ENCODE measurements at regions not wholly inside any gene's neighbourhood (a gene's known extent, or its start where the extent isn't known, plus 50 kb on each side); places are given as distances from the start of the nearest gene placed in this dataset.

DNA sequence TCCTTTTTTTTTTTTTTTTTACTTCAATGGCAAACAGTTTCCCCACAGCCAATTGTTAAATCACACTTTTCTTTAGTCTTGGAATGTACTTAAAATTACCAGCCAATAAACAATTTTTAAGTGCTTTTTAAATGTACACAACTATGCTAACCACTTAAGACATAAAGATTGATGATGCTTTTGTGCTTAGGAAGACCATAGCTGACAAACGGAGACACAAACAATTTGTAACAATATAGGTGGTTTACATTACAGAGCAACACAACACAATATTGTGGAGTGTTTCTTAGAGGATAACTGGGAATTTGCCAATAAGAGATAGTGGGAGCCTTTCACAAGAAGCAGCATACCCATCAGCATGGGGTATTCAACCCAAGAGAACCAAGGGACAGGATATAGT lies 798.5 kb upstream of the IGFBP3 start:
- no peak for DNase-seq (ENCODE audit: low spot score)

DNA sequence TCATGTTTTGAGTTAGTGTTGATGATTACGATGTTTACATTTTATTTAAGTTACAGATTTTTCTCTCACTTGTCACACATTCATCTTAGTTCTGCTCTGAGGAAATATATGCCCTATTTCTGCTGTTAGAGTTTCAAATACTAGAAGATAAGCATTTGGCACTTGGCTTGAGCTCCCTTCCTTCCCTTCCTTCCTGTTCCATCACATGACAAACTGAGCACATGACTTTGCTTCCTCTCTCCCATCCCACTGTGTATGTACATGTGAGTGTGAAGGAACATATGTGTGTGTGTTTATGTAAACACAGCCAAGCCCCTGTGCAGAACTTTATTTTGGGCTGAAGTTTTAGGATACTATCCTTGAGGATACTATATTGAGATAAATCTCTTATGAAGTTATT lies 795.9 kb upstream of the IGFBP3 start:
- DNase-seq (ENCODE audit: low spot score): no peak

DNA sequence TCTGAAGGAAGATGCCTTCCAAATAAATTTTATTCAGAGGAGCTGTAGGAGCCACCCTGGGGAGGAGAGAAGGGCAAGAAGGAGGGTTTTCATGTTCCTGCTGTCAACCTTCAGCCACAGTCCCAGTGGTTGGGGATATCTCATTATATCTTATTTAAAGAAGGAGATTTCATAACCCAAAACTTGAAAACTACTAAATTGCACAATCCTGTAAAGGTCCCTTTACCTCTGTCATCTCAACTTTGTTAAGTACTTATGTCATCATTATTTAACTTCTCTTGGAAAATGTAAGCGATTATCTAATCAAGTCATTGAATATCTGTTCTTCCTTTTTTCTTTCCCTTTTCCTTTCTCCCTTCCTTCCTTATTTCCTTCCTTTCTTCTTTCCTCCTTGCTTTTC lies 794.5 kb upstream of the IGFBP3 start:
- no peak for DNase-seq (ENCODE audit: low spot score)

DNA sequence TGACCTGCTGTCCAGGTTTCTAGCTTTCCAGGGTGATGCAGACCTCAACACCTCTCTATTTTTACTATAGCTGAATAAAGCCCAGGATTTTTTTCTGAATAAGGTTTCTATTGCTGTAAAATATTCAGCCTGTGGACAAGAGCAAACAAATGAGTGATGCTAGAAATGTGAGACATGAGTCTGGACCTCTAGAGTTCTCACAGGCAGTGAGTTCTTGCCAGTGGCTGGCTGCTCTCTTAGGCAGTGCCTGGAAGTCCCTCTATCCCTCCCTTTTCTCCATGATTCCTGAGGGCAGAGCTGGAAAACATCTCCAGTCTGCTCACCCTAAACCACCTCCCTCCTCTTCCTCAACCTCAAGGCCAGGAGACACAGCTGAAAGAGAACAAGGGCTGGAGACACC lies 793.8 kb upstream of the IGFBP3 start:
- no peak for DNase-seq (ENCODE audit: low spot score)

DNA sequence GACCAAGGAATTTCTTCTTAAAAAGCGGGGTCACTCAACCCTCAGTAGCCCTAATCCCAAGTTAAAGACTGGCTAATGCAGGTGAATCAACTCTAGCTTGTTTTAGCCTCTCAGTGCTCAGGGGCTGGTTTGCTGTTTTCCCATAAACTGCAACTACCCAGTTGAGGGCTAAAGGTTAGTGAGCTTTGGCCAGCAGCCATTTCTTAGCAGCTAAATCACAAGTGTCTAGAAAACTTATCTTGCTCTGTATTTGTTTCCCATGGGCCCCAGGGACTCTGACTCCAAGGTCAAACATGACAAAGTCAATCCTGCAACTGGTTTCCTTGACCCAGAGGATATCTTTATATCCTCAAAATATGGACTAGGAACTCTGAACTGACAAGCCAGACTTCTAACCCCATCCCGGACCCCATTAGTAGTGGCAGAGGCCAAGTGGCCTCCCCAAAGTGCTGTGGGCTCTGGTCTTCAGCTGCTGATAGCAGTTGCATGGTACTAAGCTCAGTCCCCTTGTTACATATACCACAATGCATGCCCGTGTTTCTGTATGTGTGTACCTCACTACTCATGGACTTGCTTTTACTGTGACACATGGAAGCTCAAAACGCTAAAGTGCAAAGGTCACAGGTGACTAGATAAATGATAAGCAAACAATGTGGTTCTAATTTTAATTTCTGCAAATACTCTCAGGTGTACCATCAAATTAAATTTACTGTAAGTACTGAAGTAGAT lies 793.0 kb upstream of the IGFBP3 start:
- DNase-seq (ENCODE audit: low spot score): peak; percentile 35

DNA sequence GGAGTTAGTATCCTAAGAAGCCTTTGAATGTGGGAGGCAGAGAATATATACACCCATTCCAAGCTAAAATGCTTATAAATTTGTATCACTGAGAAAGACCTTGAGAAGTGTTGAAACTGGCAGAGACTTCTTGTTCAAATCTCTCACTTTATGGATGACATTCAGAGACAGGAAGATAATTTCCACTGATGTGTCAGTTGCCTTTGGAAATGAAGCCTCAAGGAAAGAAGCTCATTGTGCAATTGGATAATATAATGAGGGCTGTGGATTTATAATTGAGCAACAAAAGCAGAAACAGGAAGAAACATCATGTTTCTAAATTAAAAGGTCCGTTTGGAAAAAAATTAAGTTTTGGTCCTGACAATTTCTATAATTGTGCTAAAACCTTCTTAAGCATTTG lies 789.9 kb upstream of the IGFBP3 start:
- DNase-seq (ENCODE audit: low spot score): no peak

DNA sequence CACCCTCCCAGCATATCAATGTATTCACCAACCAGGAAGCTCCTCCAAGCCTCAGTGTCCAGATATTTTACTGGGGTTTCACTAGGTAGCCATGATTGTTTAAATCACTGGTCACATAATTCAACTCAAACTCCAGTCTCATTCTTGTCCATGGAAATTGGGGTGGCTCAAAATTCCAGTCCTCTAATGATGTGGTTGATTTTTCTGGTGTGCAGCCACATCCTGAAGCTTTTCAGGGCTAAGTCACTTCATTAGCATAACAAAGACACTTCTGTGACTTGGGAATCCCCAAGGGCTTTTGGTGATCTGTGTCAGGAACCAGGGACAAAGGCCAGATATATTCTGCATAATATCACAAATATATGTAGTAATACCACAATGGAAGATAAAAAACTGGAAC lies 786.9 kb upstream of the IGFBP3 start:
- no peak for DNase-seq (ENCODE audit: low spot score)

DNA sequence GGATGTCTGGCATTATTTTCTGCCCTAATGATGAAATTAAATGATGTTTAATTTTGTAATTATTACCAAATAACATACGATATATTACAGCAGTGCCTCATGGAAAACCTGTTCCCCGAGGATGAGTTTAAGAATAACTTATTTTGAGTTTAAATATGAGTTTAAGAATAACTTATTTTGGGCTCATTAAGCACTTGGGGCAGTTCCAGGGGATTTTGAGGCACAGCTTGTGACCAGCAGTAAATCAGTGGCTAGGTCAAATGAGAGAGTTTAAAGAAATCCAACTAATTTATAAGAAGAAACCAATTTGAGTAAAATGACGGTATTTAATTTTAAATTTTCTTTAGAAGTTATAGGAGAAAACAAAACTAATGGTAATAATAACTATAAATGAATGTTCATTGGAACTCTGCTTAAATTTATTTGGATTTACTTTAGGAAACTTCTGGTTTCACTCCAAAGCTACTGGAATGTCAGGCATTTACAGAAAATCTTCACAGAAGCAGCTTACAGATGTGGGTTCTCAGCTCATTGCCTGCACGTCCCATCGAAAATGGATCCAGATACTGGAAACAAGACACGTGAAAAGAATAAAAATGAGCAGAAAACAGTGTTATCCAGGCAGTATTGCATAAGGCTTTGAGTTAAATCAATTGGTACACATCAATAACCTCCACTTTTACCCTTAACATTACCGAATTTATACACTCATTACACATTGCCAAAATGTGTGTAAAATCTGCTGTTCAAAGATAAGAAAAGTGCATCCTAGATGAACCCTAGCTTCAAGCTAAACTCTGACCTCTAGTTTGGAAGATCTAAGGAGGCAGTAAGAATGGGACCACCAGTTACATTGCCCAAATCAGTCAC lies 784.5 kb upstream of the IGFBP3 start:
- no peak for DNase-seq (ENCODE audit: low spot score)

DNA sequence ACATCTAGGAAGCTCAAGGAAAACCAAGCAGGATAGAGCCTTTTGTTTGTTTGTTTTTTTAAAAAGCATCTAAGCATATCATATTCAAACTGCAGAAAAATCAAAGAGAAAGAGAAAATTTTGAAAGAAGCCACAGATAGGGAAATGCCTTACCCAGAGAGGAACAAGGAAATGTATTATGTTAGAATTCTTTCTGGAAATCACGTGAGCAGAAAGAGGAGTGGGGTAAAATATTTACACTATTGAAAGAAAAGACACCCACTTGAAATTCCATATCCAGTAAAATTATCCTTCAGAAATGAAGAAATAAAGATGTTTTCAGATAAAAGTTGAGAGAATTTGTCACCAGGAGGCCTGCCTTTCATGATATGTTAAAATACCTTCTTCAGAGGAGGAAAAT lies 775.7 kb upstream of the IGFBP3 start:
- no peak for DNase-seq (ENCODE audit: low spot score)

DNA sequence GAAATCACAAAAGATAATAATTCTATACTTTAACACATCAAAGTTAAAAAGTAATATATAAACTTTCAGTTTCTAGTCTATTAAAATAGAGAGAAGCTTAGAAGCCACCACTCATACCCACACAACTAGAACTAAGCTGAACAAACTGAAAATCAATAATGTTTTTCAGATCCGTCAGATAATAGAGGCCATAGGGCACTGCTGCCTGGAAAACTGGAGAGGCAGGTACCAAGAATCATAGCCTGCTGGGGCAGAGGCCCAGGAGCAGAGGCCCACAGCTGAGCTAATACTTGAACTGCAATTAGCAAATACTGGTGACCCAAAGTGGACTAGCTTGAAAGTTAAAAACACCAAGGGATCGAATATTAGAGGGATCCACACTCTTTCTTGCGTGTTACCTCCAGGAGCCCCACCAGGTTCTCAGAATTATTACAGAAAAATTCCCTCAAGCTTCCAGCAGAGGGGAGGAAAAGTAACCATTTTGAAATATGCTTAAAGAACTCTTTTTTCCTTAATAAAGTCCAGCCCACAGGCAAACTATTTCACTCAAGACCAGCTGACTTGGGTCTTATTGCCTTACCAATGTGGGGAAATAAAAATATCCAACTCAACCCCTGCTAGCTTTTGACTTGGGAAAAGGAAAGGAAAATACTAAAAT lies 774.1 kb upstream of the IGFBP3 start:
- DNase-seq (ENCODE audit: low spot score): no peak

DNA sequence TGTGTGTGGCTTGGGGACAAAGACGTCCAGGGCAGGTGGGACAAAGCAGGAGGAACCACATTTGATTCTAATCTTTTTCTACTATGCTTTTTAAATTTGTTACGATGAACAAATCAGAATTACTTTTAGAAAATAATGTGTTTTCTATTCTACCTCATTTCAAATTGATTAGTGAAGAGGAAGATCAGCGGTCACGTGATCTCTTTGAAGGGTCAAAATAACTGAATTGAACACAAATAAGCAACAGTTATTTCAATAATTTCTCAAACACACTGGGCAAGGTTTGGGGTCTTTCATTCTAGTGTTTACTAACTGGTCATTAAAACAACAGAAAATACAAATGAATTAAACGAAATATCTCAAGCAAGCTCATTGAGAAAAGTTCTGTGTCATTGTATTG lies 773.0 kb upstream of the IGFBP3 start:
- DNase-seq (ENCODE audit: low spot score): no peak

DNA sequence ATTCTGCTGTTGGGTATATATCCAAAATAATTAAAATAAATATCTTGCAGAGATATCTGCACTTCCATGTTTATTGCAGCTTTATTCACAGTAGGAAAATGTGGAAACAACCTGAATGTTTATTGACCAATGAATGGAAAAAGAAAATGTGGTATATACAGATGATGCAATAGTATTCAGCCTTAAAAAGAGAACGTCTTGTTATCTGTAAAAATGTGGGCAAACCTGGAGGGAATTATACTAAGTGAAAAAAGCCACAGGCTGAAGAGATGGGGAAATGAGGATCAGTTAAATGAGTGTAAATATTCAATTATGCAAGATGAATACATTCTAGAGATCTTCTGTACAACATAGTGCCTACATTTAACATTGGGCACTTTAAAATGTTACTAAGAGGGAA lies 766.1 kb upstream of the IGFBP3 start:
- DNase-seq (ENCODE audit: low spot score): no peak

DNA sequence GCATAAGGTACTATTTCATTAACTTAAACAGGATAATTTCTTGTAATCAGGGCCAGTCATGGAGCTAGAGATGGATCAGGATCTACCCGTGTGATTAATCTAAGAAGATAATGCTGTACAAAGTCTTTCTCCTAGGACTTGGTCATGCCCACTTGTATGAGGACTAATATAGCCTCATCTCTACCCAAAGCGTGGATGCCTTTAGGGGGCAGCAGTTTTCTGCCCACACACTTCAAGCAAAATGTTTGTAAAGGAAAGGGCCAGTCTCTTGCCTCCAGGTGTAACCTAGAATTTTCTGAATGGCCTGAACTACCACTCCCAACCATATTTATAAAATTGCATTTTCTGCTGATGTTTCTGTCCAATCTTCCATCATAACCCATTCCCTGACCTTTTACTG lies 764.0 kb upstream of the IGFBP3 start:
- no peak for DNase-seq (ENCODE audit: low spot score)

DNA sequence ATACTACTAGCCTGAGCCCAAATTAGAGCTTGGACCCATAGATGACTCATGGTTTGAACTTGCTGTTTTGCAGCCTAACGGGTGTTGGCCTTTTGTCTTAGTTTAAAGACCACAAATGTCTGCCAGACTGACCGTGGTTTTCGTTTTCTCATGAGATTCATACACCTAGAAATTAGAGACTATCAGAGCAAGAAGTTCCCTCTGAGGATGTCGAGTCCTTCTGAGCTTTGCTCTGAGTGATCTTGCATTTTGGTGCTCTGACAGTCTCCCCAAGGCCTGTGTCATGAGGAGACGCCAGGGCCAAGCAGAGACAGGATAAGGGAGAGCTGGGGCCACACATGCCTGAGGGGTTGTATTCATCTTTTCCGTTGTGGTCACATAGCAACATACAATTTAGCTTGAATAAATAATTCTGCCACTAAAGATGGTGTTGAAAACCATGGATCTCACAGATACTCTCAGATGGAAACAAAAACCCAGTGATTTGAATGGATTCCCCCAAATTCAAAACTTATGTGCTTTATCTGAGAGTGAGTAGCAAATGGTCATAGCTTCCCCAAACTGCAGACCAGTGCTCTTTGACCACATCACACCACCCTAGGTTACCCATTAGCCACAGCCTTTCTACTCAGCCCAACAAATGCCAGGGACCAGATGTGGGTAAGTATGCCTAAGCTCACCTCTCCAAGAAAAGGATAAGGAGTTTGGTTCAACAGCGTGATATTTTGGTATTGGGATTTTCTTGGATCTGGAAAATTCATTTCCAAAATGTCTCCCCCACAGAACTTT lies 762.0 kb upstream of the IGFBP3 start:
- no peak for DNase-seq (ENCODE audit: low spot score)

DNA sequence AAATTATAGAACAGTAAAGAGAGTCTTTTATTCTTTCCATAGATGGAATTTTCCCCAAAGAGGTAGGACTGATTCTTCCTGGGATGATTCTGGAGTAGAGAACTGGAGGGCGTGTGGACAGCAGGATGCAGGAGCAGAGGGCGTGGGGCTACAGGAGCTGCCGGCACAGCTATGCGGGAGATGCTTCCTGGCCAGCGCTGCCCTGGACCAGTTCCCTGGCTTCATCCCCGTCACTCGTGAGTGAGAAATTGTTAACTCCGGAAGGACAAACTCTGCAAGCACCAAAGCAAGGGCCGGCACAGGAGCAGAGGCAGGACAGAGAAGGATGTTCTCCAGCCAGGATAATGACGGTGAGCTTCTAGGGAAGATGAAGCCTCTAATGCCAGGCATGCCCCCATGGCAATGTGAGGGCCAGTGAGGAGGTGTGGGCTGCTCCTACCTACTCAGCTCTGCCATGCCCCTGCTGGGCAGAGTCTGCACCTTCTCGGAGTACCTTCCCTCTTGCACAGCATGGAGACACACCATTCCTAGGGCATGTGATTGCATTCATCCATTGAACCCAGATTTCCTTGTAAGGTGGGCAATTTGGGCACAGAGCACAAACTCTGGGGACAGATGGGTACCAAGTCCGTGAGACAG lies 760.9 kb upstream of the IGFBP3 start:
- DNase-seq (ENCODE audit: low spot score): no peak

DNA sequence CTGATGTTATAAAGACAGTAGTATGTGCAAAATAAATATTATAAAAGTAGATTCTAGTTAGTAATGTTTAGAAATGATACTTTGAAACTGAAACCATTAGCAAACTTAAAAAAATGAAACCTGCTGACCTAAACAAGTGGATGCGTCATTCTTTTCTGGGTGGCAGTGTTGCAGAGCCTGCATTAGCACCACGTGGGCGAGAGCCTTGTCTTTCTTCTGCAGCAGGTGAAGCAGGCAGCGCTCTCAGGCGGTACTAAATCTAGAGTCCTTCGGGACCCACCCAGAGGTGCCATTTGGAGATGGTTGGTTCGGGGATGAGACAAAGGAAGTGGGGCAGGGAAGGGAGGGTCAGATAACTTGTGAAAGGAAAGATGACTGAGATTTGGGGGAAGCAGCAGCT lies 759.1 kb upstream of the IGFBP3 start:
- DNase-seq (ENCODE audit: low spot score): no peak

DNA sequence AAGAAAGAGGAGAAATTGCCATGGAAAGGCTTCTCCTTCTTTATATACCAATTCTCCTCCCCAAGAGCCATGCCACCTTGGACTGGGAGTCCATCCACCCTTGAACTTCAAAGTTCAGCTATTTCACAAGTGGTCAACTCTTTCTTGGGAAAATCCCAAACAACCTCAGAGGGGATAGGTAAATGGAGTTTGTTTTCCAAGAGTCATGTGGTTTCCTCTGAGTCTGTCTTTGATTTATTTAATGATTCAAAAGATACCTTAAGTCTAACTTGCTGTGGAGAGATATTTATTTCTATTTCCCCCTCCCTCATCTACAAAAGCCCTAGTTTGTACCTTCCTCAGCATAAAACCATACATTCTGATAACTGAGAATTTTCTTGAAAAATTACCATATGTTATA lies 758.6 kb upstream of the IGFBP3 start:
- DNase-seq (ENCODE audit: low spot score): no peak

DNA sequence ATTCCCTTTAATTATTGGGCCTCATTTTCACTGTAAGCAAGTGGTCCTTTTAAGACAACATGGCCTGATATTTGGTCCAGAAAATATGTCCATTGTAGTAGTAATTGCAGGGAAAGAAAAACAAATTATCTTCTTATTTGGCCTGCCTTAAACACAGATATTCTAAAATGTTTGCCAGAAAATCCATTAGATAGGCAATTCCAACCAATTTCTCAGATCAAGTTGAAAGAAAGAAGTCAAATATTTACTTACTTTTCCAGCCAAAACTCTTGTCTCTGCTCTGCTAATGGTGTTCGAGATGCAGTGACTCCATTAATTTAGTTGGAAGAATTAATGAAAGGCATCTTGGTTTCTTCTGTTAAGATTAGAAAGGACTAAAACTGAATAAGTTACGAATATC lies 757.3 kb upstream of the IGFBP3 start:
- DNase-seq (ENCODE audit: low spot score): no peak

DNA sequence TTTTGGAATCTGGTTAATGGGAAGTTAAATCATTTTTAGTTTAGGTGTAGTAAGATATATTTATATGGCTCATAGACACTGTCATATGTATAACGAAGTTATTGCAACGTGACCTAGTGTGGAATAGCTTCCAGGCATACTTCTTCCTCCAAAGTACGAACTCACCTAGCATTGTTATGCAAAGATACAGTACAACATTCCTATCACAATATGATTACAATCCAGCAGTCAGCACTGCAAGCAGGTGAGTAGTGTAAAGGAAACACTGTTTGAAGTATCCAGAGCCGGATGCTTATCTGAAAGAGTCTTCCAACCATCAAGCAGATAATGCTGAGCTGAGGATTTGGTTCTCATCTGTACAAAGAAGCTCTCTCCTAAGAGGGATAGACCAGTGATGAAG lies 754.4 kb upstream of the IGFBP3 start:
- no peak for DNase-seq (ENCODE audit: low spot score)

DNA sequence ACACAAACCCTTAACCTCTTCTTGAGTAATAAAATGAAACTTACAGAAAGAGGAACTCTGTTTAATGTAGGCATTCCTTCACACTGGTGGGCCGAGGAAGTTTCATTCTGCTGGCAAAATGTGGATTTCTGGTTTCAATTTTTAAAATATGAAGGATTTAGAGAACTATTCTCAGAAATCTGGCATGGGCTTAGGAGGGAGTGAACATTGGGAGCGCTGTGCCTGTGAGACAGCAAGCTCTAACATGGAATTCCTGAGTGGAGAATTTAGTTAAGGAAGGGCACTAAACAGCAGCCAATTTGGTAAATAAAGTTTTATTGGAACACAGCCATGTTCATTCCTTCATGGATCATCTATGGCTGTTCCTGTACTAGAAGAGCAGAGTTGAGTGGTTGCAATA lies 751.8 kb upstream of the IGFBP3 start:
- DNase-seq (ENCODE audit: low spot score): no peak

DNA sequence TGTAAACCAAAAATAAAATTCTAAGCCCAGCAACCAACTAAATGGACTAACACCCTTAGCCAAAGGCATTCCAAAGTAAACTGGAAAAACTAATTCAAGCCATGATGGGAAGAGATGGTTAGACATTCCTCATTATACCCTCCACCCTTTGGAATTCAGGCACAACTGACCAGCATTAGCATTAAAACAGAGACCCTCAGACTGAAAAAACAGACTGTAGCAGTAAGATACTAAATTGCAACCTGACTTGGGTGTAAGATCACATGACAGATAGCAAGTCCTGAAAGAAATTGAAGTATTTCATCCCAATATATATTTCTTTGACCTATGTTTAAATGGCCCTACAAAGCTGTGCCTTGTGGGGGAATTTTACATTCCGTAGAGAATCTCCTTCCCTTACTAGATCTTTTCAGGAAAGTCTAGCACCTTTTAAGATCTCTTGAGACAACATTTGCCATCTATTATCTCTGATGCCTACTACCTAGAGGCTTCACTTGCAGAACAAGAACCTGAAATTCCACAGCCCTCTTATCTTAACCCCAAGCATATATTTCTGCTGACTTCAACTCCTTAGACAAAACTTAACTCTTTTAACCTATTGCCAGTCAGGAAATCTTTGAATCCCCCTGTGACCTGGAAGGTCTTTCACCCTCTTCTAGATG lies 750.2 kb upstream of the IGFBP3 start:
- no peak for DNase-seq (ENCODE audit: low spot score)
